GM21576 (cell line): ENCODE measurements at regions not wholly inside any gene's neighbourhood (a gene's known extent, or its start where the extent isn't known, plus 50 kb on each side); places are given as distances from the start of the nearest gene placed in this dataset.

ENCODE experiments used
- ATAC-seq: cut with Tn5 transposase; IDR thresholded peaks from one replicate; pipeline ENCODE4 v1.9.1; 2021; ENCODE audit warnings: mild to moderate bottlenecking, moderate library complexity; ENCODE audit not compliant: unreplicated experiment

GRCh38 chr1:214823311-214824117 lies 220.5 kb downstream of the CENPF start:
- ATAC-seq = no peak

GRCh38 chr1:214824763-214825162 lies 221.8 kb downstream of the CENPF start:
- no peak for ATAC-seq

- no peak for ATAC-seq
Measured at GRCh38 chr1:214826619-214827018, 223.6 kb downstream of the CENPF start.

- ATAC-seq = no peak
Measured at GRCh38 chr1:214827883-214828282, 224.9 kb downstream of the CENPF start.

GRCh38 chr1:214830941-214831340 lies 227.9 kb downstream of the CENPF start:
- no peak for ATAC-seq

- no peak for ATAC-seq
Measured at GRCh38 chr1:214831956-214832355, 229.0 kb downstream of the CENPF start.

GRCh38 chr1:214833178-214833756 lies 230.3 kb downstream of the CENPF start:
- ATAC-seq = no peak

- no peak for ATAC-seq
Measured at GRCh38 chr1:214837376-214837775, 234.4 kb downstream of the CENPF start.

- ATAC-seq = no peak
Measured at GRCh38 chr1:214838351-214838750, 235.4 kb downstream of the CENPF start.

GRCh38 chr1:214840356-214840755 lies 237.4 kb downstream of the CENPF start:
- no peak for ATAC-seq

GRCh38 chr1:214842856-214843255 lies 239.7 kb upstream of the KCNK2 start:
- ATAC-seq = no peak

GRCh38 chr1:214843281-214843680 lies 239.3 kb upstream of the KCNK2 start:
- ATAC-seq = no peak

GRCh38 chr1:214844319-214844718 lies 238.2 kb upstream of the KCNK2 start:
- no peak for ATAC-seq

- no peak for ATAC-seq
Measured at GRCh38 chr1:214846276-214846675, 236.3 kb upstream of the KCNK2 start.

GRCh38 chr1:214847071-214847810 lies 235.3 kb upstream of the KCNK2 start:
- no peak for ATAC-seq

GRCh38 chr1:214848101-214848500 lies 234.4 kb upstream of the KCNK2 start:
- ATAC-seq = no peak

- ATAC-seq = no peak
Measured at GRCh38 chr1:214850432-214851050, 232.0 kb upstream of the KCNK2 start.

- ATAC-seq = no peak
Measured at GRCh38 chr1:214853340-214853739, 229.2 kb upstream of the KCNK2 start.

- ATAC-seq = no peak
Measured at GRCh38 chr1:214854126-214854875, 228.2 kb upstream of the KCNK2 start.

- ATAC-seq = no peak
Measured at GRCh38 chr1:214856843-214857242, 225.7 kb upstream of the KCNK2 start.

GRCh38 chr1:214857716-214858115 lies 224.8 kb upstream of the KCNK2 start:
- no peak for ATAC-seq
